WTC11 (cell line): ENCODE measurements at regions not wholly inside any gene's neighbourhood (a gene's known extent, or its start where the extent isn't known, plus 50 kb on each side); places are given as distances from the start of the nearest gene placed in this dataset.

ENCODE experiments used
- ATAC-seq: fragments of 200-7000 bp; cut with Tn5 transposase; 2 replicates; pipeline ENCODE4 v1.10.0; 2021; ENCODE audit warnings: mild to moderate bottlenecking, moderate library complexity
- CTCF ChIA-PET: fragments of 300-600 bp; sonication (Branson Sonifier 250); formaldehyde crosslinking; loops from one replicate; lab custom pipeline; 2021; ENCODE audit warnings: antibody characterized with exemption; lab: Charles Lee
- POLR2A ChIA-PET: fragments of 350-600 bp; sonication (Branson Sonifier 250); formaldehyde crosslinking; loops from one replicate; lab custom pipeline; 2021; ENCODE audit warnings: antibody characterized with exemption; lab: Charles Lee
- DNase-seq: peaks from one replicate; pipeline ENCODE4 v3.0.0; 2021; ENCODE audit warnings: low spot score
- H3K27ac Mint-ChIP-seq: 2 replicates; pipeline ENCODE4 v1.8.0; 2021; ENCODE audit warnings: mixed read lengths
- H3K27me3 Mint-ChIP-seq: 2 replicates; pipeline ENCODE4 v1.8.0; 2021; ENCODE audit warnings: low read depth, mild to moderate bottlenecking, moderate library complexity, mixed read lengths
- H3K36me3 Mint-ChIP-seq: 2 replicates; pipeline ENCODE4 v1.8.0; 2021; ENCODE audit warnings: mixed read lengths
- H3K4me1 Mint-ChIP-seq: 2 replicates; pipeline ENCODE4 v1.8.0; 2022; ENCODE audit warnings: mixed read lengths
- H3K4me3 Mint-ChIP-seq: 2 replicates; pipeline ENCODE4 v1.8.0; 2021; ENCODE audit warnings: mild to moderate bottlenecking, moderate library complexity, mixed read lengths
- H3K9me3 Mint-ChIP-seq: 2 replicates; pipeline ENCODE4 v1.8.0; 2021; ENCODE audit warnings: mixed read lengths
- ARID4B ChIP-seq: sonication (generic); formaldehyde crosslinking; IDR thresholded peaks from 2 replicates; pipeline ENCODE4 v1.8.0; 2023; ENCODE audit warnings: missing genetic modification reagents, mild to moderate bottlenecking, borderline replicate concordance
- ATF1 ChIP-seq: sonication (generic); formaldehyde crosslinking; IDR thresholded peaks from 2 replicates; pipeline ENCODE4 v1.8.1; 2023; ENCODE audit warnings: mild to moderate bottlenecking, moderate library complexity, missing genetic modification reagents
- CREM ChIP-seq: sonication (generic); formaldehyde crosslinking; IDR thresholded peaks from 2 replicates; pipeline ENCODE4 v1.8.1; 2022; ENCODE audit warnings: mild to moderate bottlenecking, missing genetic modification reagents, moderate library complexity
- CTCF ChIP-seq: fragments of 200-600 bp; IDR thresholded peaks from 2 replicates; pipeline ENCODE4 v1.8.0; 2022; ENCODE audit warnings: antibody characterized with exemption
- EMX1 ChIP-seq: fragments of 250-450 bp; sonication (Bioruptor Pico); IDR thresholded peaks from 2 replicates; pipeline ENCODE4 v1.8.0; 2021; ENCODE audit warnings: mild to moderate bottlenecking
- ESRRA ChIP-seq: sonication (generic); formaldehyde crosslinking; IDR thresholded peaks from 2 replicates; pipeline ENCODE4 v1.8.1; 2022; ENCODE audit warnings: mild to moderate bottlenecking, missing genetic modification reagents, borderline replicate concordance
- FOXK1 ChIP-seq: sonication (generic); formaldehyde crosslinking; IDR thresholded peaks from 2 replicates; pipeline ENCODE4 v1.8.0; 2022; ENCODE audit warnings: mild to moderate bottlenecking, moderate library complexity, missing genetic modification reagents
- FOXP4 ChIP-seq: sonication (generic); formaldehyde crosslinking; IDR thresholded peaks from 2 replicates; pipeline ENCODE4 v1.8.0; 2022; ENCODE audit warnings: mild to moderate bottlenecking, missing genetic modification reagents
- JAZF1 ChIP-seq: fragments of 250-450 bp; sonication (Bioruptor Pico); IDR thresholded peaks from 2 replicates; pipeline ENCODE4 v1.9.0; 2021; ENCODE audit warnings: moderate library complexity, mild to moderate bottlenecking, inconsistent platforms
- NR1H2 ChIP-seq: sonication (generic); formaldehyde crosslinking; IDR thresholded peaks from 2 replicates; pipeline ENCODE4 v1.9.0; 2021; ENCODE audit warnings: mild to moderate bottlenecking, moderate library complexity, missing genetic modification reagents
- PRDM15 ChIP-seq: sonication (generic); formaldehyde crosslinking; IDR thresholded peaks from 2 replicates; pipeline ENCODE4 v1.8.0; 2022; ENCODE audit warnings: missing genetic modification reagents
- SMAD3 ChIP-seq: sonication (generic); formaldehyde crosslinking; IDR thresholded peaks from 2 replicates; pipeline ENCODE4 v1.8.0; 2022; ENCODE audit warnings: missing genetic modification reagents, mild to moderate bottlenecking, borderline replicate concordance
- SOX15 ChIP-seq: fragments of 250-450 bp; sonication (Bioruptor Pico); IDR thresholded peaks from 2 replicates; pipeline ENCODE4 v1.9.0; 2021; ENCODE audit warnings: mild to moderate bottlenecking
- STAT6 ChIP-seq: sonication (generic); formaldehyde crosslinking; conservative IDR thresholded peaks from 2 replicates; pipeline ENCODE4 v1.8.1; 2023; ENCODE audit warnings: mild to moderate bottlenecking, low read depth, missing genetic modification reagents, moderate library complexity
- TCF7 ChIP-seq: sonication (generic); formaldehyde crosslinking; IDR thresholded peaks from 2 replicates; pipeline ENCODE4 v1.8.0; 2022; ENCODE audit warnings: mild to moderate bottlenecking, low read depth, missing genetic modification reagents, moderate library complexity
- TEAD1 ChIP-seq: sonication (generic); formaldehyde crosslinking; IDR thresholded peaks from 2 replicates; pipeline ENCODE4 v1.8.0; 2022; ENCODE audit warnings: mild to moderate bottlenecking, missing genetic modification reagents
- ZNF416 ChIP-seq: fragments of 250-450 bp; sonication (Bioruptor Pico); IDR thresholded peaks from 2 replicates; pipeline ENCODE4 v1.9.0; 2021; ENCODE audit warnings: mild to moderate bottlenecking, inconsistent platforms
- TF ChIP-seq, protein P1 (sequence below): sonication (generic); formaldehyde crosslinking; IDR thresholded peaks from 2 replicates; pipeline ENCODE4 v1.8.1; 2022; ENCODE audit warnings: low read depth, missing genetic modification reagents, borderline replicate concordance

GRCh38 chr5:24232929-24233498, 411.8 kb downstream of the CDH10 start (continued):
- no peak for TF ChIP-seq ARID4B (CRISPR knock-in tag)

DNA sequence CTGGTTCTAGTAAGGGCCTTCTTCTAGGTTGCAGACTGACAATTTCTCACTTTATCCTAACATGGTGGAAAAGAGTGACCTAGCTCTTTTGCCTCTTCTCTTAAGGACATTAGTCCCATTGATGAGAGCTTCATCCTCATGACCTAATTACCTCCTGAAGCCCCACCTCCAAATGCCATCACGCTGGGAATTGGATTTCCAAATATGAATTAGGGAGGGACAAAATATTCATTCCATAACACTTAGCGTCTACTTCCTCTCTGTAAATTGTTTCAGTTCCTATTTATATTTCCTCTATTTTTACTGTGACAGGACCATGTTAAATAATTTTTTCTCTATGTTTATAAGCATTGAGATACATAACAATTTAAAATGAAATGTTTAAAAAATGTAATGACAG, 408.8 kb downstream of the CDH10 start:
- no peaks in the 10 kb centered on the region; the same call in 1 of the 2 replicates for H3K27me3 Mint-ChIP-seq
- H3K9me3 Mint-ChIP-seq = no peaks in the 10 kb centered on the region
- no peak for TF ChIP-seq ZNF416
- no peak for TF ChIP-seq PRDM15 (CRISPR knock-in tag)
- TF ChIP-seq ESRRA (CRISPR knock-in tag) = no peak
- TF ChIP-seq, protein P1, sequence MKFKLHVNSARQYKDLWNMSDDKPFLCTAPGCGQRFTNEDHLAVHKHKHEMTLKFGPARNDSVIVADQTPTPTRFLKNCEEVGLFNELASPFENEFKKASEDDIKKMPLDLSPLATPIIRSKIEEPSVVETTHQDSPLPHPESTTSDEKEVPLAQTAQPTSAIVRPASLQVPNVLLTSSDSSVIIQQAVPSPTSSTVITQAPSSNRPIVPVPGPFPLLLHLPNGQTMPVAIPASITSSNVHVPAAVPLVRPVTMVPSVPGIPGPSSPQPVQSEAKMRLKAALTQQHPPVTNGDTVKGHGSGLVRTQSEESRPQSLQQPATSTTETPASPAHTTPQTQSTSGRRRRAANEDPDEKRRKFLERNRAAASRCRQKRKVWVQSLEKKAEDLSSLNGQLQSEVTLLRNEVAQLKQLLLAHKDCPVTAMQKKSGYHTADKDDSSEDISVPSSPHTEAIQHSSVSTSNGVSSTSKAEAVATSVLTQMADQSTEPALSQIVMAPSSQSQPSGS (CRISPR knock-in tag) = no peak
- no peak for TF ChIP-seq NR1H2 (CRISPR knock-in tag)
- TF ChIP-seq ATF1 = no peak
- no peak for TF ChIP-seq JAZF1 (CRISPR knock-in tag)
- TF ChIP-seq TEAD1 (CRISPR knock-in tag) = no peak
- no peak for TF ChIP-seq CTCF
- TF ChIP-seq STAT6 (CRISPR knock-in tag) = no peak
- TF ChIP-seq FOXP4 (CRISPR knock-in tag) = no peak
- no peak for TF ChIP-seq SOX15 (CRISPR knock-in tag)
- TF ChIP-seq TCF7 (CRISPR knock-in tag) = no peak
- TF ChIP-seq CREM = no peak
- no peak for TF ChIP-seq EMX1
- TF ChIP-seq SMAD3 = no peak
- TF ChIP-seq FOXK1 (CRISPR knock-in tag) = no peak
- no peaks in the 10 kb centered on the region for H3K36me3 Mint-ChIP-seq
- ChIA-PET POLR2A (no interaction called here), CTCF (no interaction called here)
- no peak for DNase-seq
- no peaks in the 10 kb centered on the region for H3K4me1 Mint-ChIP-seq
- no peak overlapping the region for H3K27ac Mint-ChIP-seq
- no peak overlapping the region for H3K4me3 Mint-ChIP-seq
- ATAC-seq = no peak
